ENCODE measurements at regions not wholly inside any gene's neighbourhood (a gene's known extent, or its start where the extent isn't known, plus 50 kb on each side); places are given as distances from the start of the nearest gene placed in this dataset.

DNA sequence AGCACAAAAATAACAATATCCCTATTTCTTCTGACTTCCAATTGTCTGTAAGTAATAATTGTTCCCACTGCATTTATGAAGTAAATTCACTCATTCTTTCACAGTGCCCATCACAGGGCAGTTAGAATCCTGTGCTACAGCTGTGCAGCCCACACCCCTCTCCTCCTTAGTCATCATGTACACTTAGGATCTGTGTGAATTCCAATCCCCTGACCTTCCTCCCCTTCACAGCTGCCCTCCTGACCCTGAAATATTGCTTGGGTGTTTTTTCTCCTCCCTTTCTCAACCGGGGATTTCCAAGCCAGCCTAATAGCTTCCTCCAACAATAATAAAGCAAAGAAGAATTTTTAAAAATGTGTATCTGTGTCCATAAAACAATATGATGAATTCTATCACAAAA lies 91.5 kb upstream of the BEND6 start:
- Histone ChIP-seq H3K4me1 (peaks cover 0 to 12% of the 10 kb centered on the region in 2 donors), H3K36me3 (no peaks in the 10 kb centered on the region), H3K9me3 (no peaks in the 10 kb centered on the region), H3K27me3 (no peaks in the 10 kb centered on the region), H3K4me3 (no peak overlapping the region), H3K27ac (no peak overlapping the region)
- TF ChIP-seq, protein P1, sequence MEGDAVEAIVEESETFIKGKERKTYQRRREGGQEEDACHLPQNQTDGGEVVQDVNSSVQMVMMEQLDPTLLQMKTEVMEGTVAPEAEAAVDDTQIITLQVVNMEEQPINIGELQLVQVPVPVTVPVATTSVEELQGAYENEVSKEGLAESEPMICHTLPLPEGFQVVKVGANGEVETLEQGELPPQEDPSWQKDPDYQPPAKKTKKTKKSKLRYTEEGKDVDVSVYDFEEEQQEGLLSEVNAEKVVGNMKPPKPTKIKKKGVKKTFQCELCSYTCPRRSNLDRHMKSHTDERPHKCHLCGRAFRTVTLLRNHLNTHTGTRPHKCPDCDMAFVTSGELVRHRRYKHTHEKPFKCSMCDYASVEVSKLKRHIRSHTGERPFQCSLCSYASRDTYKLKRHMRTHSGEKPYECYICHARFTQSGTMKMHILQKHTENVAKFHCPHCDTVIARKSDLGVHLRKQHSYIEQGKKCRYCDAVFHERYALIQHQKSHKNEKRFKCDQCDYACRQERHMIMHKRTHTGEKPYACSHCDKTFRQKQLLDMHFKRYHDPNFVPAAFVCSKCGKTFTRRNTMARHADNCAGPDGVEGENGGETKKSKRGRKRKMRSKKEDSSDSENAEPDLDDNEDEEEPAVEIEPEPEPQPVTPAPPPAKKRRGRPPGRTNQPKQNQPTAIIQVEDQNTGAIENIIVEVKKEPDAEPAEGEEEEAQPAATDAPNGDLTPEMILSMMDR (IDR thresholded peaks at IDR 0.05), result no peak
- no peak for DNase-seq (ENCODE audit: low spot score)

- TF ChIP-seq, protein P1 (IDR thresholded peaks at IDR 0.05), result no peak
- H3K4me1 ChIP-seq, result peaks cover 0 to 12% of the 10 kb centered on the region in 2 donors
- H3K27ac ChIP-seq, result no peak overlapping the region
- no peaks in the 10 kb centered on the region for H3K36me3 ChIP-seq
- H3K27me3 ChIP-seq, result no peaks in the 10 kb centered on the region
- H3K4me3 ChIP-seq, result no peak overlapping the region
- DNase-seq (ENCODE audit: low spot score), result no peak
- no peaks in the 10 kb centered on the region for H3K9me3 ChIP-seq
Observed at GRCh38 chr6:56862415-56863175, 92.3 kb upstream of the BEND6 start.

DNA sequence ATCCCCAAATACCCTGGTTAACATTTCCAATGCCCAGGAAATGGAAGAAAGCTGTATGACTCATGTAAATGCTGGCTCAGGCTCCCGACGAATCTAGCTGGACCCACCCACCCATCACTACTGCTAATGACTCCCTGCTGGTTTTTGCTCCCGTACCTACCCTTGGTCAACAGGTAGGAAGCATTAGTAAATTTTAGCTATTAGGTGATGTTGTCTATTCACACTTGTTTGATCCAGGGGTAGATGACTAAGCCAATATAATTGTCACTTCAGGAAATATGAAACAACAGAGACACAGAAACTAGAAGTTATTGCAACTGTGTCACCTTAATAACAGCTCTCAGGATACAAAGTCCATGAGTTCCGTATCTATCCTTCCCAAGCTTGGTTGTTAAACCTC lies 94.4 kb upstream of the BEND6 start:
- no peak overlapping the region for H3K4me3 ChIP-seq
- no peaks in the 10 kb centered on the region for H3K36me3 ChIP-seq
- no peaks in the 10 kb centered on the region for H3K27me3 ChIP-seq
- H3K4me1 ChIP-seq, result peaks cover 0 to 23% of the 10 kb centered on the region in 2 donors
- DNase-seq (ENCODE audit: low spot score), result no peak
- TF ChIP-seq, protein P1 (IDR thresholded peaks at IDR 0.05), result no peak
- H3K27ac ChIP-seq, result no peak overlapping the region
- no peaks in the 10 kb centered on the region for H3K9me3 ChIP-seq

DNA sequence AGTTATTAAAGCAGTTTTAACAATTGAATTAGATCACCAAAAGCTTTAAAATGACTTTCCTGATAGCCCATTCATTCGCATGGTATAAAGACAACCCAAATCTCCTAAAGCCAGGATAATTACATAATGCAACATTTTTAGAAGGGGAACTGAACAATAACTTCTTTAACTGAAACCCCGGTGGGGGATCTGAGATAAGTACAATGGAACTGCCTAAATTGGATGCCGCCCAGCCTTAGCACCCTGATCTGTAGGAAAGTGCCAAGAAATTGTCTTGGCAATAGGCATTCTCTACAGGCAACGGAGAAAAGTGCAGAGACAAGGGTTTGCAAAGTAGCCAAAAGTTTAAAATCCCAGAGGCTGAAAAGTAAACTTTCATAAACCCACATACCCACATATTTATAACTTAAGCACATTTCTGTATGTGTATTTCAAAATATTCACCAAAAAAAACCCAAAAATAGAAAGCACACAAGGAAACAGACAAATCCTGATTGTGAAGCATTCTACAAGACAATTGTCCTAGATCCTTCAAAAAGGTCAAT lies 98.8 kb upstream of the BEND6 start:
- TF ChIP-seq, protein P1 (IDR thresholded peaks at IDR 0.05), result no peak
- DNase-seq (ENCODE audit: low spot score), result no peak
- H3K36me3 ChIP-seq, result no peaks in the 10 kb centered on the region
- no peaks in the 10 kb centered on the region for H3K27me3 ChIP-seq
- H3K4me1 ChIP-seq, result peaks cover 0 to 19% of the 10 kb centered on the region in 2 donors
- H3K4me3 ChIP-seq, result no peak overlapping the region
- no peaks in the 10 kb centered on the region for H3K9me3 ChIP-seq
- H3K27ac ChIP-seq, result no peak overlapping the region

DNA sequence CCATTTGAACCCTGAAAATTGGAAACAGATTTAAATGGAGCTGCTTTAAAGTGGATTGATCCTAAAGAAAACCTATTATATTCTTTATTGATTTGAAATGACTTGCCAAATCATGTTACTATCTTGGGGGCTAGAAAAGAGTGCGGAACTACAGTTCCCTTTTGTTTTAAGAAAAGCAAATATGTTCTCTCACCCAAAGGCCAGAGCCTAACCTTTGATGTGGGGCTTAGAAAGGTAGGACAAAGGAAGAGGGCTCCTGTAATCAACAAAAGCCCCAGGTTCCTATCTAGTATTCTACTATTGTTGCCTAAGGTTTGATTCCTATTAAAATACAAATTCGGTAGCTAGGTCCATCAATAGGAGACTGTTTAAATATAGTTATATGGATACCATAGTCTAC lies 100.8 kb upstream of the BEND6 start:
- H3K27me3 ChIP-seq, result no peaks in the 10 kb centered on the region
- no peak overlapping the region for H3K4me3 ChIP-seq
- H3K27ac ChIP-seq, result no peak overlapping the region
- H3K36me3 ChIP-seq, result no peaks in the 10 kb centered on the region
- TF ChIP-seq, protein P1 (IDR thresholded peaks at IDR 0.05), result no peak
- no peaks in the 10 kb centered on the region for H3K9me3 ChIP-seq
- DNase-seq (ENCODE audit: low spot score), result no peak
- peaks cover 0 to 19% of the 10 kb centered on the region in 2 donors for H3K4me1 ChIP-seq

Measured in right atrium auricular region (tissue), 2 donors.